Amygdala (tissue), 56 donors: ENCODE measurements at regions not wholly inside any gene's neighbourhood (a gene's known extent, or its start where the extent isn't known, plus 50 kb on each side); places are given as distances from the start of the nearest gene placed in this dataset.

ENCODE experiments used
- DNase-seq, 56 donors: peaks; one replicate each; lab custom pipeline; 2025; lab: John Stamatoyannopoulos, UW

GRCh38 chr7:16975712-16976111 is 93.9 kb upstream of the AGR3 start:
- DNase-seq: no peak

GRCh38 chr7:16978358-16979244 is 96.8 kb upstream of the AGR3 start:
- DNase-seq: no peak

DNA sequence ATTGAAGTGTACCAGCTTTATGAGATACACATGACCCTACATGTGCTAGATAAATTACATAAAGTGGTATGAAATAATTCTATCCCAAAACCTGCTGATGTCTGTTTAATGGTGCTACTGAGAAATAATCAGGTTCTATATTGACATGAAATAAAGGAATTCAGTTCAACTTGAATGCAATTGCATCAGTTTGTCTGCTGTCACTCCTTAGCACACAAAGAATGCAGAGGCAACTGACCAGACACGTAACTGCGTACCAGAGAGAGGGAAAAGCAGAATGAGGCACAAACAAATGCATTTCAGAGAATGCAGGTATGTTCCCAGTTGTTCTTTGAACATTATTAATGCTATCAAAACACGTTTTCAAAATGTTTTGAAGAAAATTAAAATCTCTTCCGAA is 98.8 kb upstream of the AGR3 start:
- DNase-seq: no peak

- peak in 10 of 56 donors; percentile 0 to 37 (median 7) for DNase-seq
These were observed 101.0 kb upstream of the AGR3 start for GRCh38 chr7:16982640-16983350.

DNA sequence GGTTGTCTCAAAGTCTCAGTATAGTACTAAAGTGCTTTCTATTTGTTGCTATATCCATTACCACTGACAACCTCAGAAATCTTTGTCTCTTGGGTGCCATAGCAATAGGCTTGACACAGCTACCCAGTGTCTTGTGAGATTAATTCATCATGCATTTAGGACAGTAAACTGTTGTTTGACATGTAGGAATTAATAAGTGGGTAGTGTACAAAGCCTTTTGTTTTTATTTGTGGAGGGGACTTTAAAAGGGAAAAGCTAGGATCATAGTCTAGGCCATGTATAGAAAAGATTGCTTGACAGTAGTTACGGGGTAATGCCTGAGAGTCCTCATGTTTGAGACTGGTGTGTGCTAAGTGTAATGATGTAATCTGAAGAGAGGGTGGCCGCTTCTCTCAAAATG is 102.6 kb upstream of the AGR3 start:
- peak in 2 of 56 donors; percentile 4 to 23 for DNase-seq

GRCh38 chr7:16985621-16986020 is 103.8 kb upstream of the AGR3 start:
- DNase-seq: no peak

- no peak for DNase-seq
These were observed 105.0 kb upstream of the AGR3 start for GRCh38 chr7:16986755-16987154.

DNA sequence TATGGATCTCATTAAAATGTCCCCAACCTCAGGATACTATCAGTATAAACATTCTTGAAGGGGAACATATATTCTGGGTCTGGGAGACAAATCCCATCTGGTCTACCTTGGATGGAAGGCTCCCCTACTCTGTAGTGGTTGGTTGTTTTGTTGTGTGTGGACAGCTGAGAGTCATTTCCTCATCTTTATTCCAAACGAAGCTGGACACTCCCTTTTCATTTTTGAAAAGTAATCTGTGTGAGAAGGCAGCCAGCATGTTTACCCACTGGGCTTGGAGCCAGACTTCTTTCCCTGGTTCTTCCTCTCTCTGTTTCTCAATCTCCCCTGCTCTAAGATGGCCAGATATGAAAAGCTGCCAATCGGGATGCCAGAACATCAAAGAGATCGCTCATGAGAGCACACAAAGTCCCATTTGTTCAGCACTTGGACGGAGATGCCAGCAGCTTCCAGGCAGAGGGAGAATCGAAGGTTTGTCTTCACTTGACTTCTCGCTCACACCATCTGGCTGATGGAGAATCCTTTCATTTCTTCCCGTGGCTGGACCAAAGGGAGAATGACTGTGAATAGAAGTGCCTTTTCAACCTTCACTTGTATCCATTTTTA is 108.1 kb upstream of the AGR3 start:
- DNase-seq: peak in 53 of 56 donors; percentile 2 to 88 (median 58)

DNA sequence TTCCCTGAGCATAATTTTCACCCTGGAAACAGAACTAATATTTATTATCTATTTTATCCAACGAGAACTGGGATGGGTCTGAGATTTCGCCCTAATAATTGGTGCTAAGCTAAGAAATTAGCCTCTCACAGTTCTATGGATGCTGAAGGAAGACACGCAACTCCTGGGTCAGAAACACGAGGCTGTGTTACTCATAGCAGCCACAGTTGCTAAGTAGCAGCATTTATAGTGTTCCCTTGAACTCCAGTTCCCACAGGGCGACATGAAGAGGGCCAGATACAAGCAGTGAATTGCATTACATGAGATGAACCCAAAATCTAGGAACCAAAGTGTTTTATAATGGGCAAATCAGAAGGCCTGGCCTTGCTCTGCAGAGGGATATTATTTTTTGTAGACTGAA is 109.8 kb upstream of the AGR3 start:
- no peak for DNase-seq

- DNase-seq: no peak
These were observed 111.8 kb upstream of the AGR3 start for GRCh38 chr7:16993543-16993942.

DNA sequence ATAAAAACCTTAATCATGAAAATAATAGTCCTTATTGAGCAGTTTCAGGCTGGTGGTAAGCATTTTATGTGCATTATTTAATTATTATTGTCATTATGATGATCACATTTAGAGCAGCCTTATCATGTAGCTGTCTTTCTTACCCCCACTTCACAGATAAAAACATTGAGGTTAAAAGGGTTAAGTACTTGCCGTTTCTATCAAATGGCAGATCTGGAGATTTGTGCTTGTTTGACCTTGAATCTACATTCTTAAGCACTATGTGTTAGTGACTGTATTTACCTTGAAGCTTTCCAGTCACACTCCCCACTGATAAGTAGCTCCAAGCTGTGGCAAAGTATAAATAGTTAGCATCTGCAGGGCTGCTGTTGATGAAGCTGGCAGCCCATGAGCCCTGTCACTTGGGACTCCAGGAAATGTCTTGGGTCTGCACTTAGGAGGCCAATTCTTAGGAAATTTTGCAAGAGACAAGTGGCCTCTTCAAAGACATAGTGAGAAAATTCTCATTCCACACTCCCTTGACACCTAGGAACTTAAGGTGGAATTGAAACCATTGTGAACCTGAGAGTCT is 116.8 kb upstream of the AGR3 start:
- DNase-seq: no peak

DNA sequence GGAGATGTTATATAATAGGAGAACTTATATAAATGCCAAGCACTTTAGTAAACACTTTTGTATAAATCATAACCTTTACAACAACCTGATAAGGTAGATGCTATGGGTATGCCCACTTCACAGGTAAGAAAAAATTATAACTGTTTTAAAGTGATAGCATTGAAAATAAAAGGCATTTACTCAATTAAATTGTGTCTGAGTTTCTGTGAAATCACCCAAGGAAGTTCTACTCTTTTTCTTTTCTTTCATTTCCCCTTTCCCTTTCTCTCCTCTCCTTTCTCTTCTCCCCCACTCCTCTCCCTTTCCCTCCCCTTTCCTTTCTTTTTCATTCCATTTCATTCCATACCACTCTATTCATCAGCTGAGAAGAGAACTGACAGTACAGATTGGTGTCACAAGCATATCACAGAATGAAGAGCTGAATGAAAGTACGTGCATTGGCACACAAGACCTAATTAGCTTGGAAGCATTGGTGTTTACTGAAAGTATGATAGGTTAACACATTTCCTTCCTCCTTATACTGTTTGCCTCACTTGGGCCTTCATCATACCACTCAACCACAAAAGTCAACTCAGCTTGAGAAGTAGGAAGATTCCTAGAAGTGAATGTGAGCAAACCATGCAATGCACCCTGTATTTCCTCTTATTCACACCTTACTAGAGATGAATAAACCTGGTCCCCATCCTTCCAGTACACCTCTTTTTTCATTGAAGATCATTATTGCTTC is 117.9 kb upstream of the AGR3 start:
- DNase-seq: no peak

DNA sequence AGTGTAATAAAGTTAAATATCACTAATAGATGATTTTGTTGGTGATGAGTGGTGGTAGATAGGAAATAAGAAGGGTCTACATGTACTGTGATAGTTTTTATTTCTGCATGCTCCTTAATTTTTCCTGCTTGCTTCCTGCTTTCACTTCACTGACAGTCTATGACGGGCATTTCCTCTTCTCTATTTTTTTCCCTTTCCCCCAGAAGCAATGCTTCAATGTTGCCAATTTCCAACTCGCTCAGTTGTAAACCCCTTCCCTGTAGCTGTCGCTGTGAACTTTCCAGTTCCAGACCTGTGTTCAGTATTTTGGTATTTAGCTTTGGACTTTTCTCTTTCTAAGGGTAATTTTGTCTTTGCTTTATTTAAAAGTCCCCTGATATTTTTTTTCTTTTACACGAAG is 123.5 kb upstream of the AGR3 start:
- no peak for DNase-seq

- DNase-seq: no peak
These were observed 126.1 kb upstream of the AGR3 start for GRCh38 chr7:17007841-17008240.

GRCh38 chr7:17009007-17009719 is 127.4 kb upstream of the AGR3 start:
- DNase-seq: no peak

GRCh38 chr7:17009933-17010332 is 128.2 kb upstream of the AGR3 start:
- DNase-seq: no peak

GRCh38 chr7:17010637-17011300 is 129.0 kb upstream of the AGR3 start:
- no peak for DNase-seq

DNA sequence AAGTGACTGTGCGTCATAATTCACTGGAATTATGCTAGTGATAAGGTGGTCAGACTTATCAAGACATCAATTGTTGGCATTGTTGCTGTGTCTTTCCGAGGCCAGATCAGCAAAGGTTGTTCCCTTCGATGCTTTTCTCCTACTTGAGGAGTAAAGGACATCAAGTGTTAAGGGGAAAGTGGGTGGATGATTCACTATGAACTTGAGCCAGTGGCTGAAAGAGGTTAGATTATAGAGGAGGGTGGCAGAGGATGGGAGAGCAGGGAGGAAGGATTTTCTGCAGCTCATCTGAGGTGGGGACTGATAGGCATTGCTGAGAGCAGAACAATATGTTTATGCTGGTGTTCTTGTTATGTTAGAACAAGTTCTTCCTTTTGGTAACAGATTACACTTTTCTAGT is 131.4 kb upstream of the AGR3 start:
- DNase-seq: no peak

DNA sequence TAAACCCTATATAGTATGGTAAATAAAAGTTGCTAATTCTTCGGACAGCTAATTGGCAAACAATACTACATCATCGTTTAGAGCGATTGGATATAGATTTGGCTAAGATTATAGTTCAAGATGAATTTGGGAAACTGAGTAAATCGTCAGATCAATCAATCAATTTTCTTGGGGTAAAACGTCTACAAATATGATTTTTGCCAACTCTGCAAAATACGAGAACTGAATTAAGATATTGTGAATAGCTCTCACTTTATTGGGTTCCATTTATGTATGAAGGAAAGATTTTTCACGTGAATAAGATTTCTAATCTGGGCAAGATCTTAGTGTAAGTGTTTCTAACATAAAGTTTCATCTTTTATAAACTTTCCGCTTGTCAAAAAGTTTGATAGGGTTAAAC is 132.9 kb upstream of the AGR3 start:
- no peak for DNase-seq
